Hematopoietic multipotent progenitor cell treated with erythropoietin and hydrocortisone succinate and interleukin-3 and kit ligand, for 4 days (in vitro differentiated cells): ENCODE measurements at regions not wholly inside any gene's neighbourhood (a gene's known extent, or its start where the extent isn't known, plus 50 kb on each side); places are given as distances from the start of the nearest gene placed in this dataset.
"Not testable (repeated sequence)": the region's sequence is repeated elsewhere in the genome, so short reads cannot be mapped to it uniquely, and the experiment has no call there.

ENCODE experiments used
- DNase-seq: peaks from one replicate; pipeline ENCODE4 v3.0.0-alpha.2; 2015

DNA sequence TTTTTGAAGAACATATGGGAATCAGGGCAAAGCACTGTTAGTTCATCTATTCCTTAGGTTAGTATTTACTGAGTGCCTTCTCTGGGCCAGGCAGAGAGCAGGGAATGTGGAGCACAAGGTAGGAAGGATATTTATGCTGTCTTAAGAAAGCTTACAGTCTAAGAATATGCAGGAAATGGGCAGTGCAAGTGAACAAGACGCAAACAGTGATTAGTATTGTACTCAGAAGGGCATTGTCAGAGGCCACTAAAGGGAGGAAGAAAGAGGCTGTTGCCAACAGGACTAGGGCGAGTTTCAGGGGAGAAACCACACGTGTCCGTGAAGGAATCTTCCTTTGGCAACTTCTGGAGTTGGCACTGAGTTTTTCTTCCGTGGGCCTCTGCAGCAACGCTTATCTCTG, 552.8 kb upstream of the COBL start:
- DNase-seq, result no peak

DNA sequence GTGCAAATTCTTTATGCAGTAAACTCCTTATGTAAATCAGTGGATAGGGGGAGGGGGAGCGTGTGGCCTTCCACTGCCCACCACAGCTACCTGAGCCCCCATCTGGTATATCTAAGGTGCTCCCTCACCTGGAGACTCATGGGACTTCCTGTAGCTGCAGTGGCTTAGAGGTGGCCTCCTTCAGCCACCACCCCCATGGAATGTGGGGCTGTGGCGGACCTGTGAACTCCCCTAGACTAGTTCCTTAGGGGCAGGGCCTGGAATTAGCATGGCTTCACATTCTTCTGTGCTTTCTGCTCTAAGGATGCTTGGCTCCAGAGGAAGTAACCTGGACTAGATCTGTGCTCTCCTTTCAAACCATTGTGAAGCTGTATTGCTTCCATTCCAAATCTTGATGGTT, 550.5 kb upstream of the COBL start:
- no peak for DNase-seq

DNA sequence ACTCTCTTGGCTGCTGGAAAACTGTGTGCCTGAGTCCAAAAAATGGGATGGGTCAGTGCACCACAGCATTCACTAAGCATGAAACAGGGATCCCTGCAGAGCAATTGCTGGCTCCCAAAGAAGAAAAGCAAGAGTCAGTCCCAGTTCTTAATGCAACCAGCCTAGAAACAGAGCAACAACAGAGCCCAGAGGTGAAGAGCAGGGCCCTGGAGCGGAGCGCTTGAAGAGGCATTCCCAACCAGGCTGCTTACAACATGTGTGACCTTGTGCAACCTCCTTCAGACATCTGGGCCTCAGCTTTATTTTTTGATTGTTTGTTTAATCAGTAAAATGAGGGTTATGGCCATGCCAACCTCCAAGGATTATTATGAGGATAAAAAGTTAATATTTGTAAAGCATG, 543.7 kb upstream of the COBL start:
- no peak for DNase-seq

DNA sequence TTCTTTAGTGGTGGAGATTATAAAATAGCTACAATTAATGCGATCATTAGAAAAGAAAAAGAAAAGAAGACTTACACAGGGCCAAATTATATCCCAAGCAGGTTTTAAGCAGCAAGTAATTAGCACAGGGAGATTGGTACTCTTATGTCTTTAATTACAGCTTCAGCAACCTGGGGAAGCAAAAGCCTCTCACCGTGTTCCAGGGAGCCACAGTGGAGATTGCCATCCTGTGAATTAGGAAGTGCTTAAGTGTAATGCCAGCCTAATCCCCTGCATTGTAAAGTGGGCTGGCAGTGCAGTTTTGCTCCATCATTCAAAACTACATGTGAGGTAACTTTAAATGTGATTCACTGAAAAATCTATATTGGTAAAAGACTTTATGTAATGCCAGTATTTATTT, 533.5 kb upstream of the COBL start:
- no peak for DNase-seq

DNA sequence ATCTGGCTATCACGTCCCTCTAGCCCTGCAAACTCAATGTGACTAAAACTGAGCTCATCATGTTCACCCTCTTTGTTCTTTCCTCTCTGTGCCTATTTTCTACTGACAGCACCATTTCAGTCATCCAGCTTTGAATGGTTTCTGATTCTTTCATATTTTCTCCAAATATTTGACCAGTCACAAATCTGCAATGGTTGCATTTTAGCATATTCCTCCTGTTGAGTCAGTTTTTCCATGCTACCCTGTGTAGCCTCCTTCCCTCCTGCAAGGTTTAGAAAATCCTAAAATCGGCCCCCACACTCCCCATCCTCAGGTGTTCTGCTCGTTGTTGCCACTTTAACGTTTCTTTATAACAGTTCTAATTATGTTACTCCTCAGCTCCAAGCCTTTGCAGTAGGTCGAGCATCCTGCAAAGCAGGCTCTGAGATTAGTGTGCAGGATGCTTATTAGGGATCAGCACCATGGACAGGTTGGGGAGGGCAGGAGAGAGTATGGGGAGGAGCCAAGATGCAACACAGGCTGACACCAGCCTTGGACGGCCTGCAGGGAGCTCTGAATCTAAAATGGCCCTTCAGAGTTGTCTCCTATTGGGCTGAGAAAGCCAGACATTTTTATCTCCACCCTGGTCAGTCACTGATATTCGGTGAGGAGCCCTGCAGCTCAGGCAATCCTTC, 531.0 kb upstream of the COBL start:
- no peak for DNase-seq

DNA sequence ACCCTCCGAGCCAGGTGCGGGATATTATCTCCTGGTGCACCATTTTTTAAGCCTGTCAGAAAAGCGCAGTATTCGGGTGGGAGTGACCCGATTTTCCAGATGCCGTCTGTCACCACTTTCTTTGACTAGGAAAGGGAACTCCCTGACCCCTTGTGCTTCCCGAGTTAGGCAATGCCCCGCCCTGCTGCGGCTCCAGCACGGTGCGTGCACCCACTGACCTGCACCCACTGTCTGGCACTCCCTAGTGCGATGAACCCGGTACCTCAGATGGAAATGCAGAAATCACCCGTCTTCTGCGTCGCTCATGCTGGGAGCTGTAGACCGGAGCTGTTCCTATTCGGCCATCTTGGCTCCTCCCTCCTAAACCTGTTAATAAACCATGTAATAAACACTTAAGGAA, 522.5 kb upstream of the COBL start:
- not testable (repeated sequence) for DNase-seq

DNA sequence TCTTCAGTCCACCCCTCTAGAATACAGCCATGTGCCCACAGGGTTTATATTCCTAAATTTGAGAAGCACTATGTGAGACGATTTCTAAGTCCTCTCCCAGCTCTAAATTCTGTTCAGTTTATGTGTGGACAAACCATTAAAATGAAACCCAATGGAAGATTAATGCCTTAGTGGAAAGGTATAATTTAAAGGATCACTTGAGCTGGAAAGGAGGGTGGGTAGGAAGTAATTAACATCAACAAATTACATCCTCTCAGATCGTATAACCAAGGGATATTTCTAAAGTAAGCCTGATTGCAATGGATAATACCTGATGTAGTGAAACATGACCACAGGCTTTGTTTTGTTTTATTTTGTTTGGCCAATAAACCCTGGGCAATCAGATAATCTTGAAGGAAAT, 511.0 kb upstream of the COBL start:
- no peak for DNase-seq

DNA sequence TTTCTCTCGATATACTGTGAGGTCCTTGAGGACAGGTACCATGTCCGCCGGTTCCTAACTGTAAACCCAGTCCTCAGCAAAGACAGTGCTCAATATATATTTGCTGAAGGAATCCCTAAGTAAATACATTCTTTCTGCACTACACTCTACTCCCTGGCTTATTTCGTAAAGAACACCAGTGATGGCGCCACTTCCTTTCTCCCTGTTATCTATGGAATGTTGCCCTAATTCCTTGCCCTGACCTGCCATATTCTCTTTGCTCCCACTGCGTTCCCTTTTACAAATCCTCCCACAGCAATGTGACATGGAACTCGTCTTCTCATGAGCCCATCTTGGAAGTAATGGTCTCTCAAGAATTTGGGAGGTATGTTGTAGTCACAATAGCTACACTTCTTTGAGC, 507.4 kb upstream of the COBL start:
- DNase-seq, result no peak

DNA sequence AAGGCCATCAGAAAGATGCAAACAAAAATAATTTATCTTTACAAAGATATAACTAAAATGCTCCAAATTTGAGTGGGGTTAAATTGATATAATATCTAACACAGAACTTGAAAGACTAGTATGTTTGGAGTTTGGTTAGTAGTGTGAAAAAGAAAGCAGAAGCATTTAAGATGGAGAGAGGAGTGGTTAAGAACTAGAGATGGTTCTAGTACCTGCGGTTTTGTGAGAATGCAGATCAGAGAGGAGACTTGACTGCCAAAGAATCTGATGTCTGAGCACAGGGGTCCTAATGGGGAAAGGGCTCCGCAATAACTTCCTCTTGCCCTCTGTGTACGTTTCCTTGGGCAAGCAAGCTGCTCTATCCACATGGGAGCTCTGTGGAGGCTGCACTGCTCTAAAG, 506.8 kb upstream of the COBL start:
- DNase-seq, result no peak

DNA sequence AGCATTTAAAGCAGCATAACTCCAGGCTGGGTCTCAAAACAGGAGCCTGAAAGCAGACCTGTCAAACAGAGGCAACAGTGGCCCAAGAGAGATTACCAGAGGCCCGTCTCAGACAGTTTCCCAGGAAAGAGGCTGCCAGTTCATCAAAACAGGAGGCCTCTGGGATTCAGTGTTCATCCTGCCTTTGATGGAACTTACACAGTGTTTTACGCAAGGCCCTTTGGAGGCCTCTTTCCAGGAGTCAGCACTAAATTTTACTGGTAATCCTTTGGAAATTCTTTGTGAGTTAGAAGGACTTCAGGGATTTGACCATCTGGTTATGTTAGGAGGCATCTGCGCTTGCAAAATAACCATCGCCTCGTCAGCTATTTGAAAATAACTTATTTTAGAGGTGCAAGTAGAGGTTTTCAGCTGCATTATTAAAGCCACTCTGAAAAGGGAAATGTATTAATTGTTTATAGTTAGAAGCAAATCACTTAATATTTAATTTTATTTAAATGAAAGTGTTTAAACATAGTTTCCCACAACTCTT, 501.2 kb upstream of the COBL start:
- DNase-seq, result no peak

DNA sequence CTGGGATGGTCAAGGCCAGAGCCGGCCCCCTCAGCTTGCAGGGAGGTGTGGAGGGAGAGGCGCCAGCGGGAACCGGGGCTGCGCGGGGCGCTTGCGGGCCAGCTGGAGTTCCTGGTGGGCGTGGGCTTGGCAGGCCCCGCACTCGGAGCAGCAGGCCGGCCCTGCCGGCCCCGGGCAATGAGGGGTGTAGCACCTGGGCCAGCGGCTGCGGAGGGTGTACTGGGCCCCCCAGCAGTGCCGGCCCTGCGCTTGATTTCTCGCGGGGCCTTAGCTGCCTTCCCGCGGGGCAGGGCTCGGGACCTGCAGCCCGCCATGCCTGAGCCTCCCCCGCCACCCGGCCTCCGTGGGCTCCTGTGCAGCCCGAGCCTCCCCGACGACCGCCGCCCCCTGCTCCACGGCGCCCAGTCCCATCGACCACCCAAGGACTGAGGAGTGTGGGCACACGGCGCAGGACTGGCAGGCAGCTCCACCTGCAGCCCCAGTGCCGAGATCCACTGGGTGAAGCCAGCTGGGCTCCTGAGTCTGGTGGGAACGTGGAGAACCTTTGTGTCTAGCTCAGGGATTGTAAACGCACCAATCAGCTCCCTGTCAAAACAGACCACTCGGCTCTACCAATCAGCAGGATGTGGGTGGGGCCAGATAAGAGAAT, 489.3 kb upstream of the COBL start:
- DNase-seq, result not testable (repeated sequence)

DNA sequence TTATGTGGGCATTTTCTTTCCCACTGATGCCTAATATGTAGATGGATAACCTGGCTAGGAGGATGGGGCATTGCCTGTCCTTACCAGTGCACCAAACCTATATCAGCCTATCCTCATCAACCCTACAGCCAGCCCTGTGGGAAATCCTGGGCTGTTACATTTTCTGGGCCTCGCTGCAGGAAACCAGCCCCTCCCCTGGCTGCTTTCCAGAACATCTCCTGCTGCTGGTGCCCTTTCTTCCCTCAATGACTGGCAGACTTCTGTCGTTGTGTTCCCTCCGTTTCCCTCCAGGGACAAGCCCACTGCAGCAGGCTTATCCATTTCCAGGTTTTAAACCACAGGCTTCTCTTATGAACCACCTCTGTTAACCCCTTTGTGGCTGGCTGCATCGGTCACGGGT, 486.1 kb upstream of the COBL start:
- DNase-seq, result no peak

DNA sequence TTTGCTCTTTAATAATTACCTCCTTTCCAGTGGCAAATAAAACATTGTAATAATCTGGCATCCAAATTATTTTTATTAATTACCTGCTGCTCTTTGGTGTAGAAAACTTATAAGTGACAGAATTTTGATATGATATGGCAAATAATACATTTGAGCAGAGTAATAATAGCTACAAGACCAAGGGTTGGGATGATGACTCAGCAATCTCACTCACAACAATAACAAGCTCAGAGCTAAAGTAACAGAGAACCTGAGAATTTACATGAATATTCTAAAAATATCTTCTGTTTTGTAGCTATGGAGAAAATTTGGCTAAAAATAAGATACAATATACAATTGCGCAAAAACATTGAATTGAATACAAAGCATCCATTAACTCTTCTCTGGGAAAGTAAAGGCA, 480.8 kb upstream of the COBL start:
- DNase-seq, result no peak

DNA sequence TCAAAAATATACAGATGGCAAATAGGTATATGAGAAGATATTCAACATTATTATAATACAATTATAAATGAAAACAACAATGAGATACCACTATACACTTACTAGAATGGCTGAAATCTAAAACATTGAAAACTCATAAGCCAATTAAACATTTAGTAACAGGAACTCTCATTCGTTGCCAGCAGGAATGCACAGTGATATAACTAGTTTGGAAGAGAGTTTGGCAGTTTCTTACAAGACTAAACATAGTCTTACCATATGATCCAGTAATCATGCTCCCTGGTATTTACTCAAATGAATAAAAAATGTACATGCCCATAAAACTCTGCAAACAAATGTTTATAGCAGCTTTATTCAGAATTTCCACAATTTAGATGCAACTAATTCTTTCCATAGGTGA, 476.2 kb upstream of the COBL start:
- no peak for DNase-seq

DNA sequence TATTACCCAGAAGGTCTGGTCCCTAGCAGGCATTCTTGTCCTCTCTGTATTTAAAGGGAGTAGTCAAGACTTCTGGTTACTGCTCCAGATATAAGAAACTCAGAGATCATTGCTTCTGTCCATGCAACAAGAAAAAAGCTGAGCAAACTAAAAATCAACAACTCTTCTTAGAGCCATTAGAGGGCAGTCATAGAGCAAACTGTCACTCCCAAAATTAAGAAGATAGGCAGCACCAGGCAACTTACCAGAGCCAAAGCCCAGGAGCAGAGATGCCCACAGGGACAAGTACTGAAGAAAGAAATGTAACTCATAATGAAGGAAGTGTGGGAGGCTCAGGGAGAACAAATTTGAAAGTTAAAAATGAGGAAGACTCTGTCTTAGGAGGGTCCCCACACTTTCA, 472.9 kb upstream of the COBL start:
- no peak for DNase-seq

DNA sequence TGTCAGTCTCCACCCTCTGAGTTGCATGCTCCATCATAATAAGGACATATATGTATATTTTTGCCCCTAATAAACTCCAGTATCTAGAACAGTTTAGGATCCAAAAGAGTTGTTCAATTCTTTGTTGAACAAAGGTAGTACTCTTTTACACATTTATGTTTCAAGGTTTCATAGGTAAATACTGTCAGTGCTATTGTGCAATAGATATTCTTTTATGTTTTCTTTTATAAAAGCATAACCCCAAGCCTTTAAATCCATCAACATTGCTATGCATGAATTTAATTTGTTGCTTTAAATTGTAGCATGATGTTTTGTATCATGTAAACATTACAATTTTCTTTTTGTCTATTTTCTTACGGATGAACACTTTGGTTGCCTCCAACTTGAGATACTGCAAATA, 469.7 kb upstream of the COBL start:
- no peak for DNase-seq

DNA sequence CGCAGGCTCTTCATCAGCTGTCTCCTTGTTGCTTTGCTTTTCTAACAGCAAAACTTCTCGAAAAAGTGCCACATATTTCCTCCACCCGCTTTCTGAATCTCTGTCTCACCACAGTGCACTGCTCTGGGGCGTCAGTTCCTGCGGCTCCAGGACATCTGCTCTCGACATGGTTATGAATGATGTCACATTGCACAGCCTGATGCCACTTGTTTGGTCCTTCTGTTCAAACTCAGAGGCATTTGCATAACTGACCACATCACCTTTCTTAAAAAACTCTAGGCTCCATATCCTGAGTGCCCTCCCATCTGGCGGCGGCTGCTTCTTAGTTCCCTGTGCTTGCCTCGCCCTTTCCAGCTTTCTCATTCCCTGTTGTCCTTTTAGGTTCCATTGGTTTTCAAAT, 469.3 kb upstream of the COBL start:
- no peak for DNase-seq

DNA sequence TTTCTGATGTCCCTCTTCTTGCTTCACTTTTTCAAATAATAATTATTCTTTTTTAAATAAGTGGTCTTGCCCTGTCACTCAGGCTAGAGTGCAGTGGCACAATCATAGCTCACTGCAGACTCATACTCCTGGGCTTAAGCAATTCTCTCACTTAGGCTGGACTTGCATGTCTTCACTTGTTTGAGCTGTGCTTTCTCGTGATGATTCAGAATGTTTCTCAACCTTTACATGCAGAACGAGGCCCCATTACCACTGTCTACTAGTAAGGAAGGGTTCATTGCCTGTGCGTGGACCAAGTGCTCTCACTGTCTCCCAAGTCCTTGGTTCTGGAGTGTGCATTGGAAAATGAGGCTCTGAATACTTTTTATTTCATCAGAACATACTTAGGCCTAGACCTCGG, 468.6 kb upstream of the COBL start:
- DNase-seq, result no peak

DNA sequence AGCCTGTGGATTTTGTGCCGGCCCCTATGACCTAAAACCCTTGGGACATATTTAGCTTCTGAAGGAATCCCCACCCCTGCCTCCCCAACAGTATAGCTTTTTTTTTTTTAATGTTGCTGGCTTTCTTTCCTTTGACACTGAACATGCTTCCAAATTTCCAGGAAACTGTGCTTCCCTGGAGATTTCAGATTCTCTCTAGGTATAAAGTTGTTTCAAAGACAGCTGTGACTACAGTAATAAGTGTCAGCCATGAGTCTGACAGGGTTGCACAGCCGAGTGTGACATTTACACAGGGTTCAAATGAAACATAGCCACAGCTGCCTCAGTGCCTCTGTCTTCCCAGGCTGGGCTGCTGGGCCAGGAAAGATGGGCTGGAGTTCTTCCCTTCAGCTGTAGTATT, 466.6 kb upstream of the COBL start:
- no peak for DNase-seq

DNA sequence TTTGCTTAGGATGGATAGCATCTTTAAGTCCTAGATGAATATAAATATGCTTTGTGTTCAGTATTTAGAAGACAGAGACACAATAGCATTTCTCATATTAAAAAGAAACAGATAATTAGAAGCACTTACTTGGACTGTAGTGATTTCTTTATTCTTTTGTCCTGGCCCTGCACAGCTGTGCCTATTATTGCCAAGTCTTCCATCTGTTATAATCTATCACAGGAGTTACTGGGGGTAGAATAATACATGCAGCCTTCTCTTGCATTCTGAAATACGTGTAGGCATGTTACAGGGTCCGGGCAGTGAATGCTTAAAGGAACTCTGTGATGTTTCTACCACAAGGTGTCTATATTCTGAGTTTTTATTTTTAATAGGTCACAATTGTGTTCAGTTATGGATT, 461.5 kb upstream of the COBL start:
- no peak for DNase-seq

DNA sequence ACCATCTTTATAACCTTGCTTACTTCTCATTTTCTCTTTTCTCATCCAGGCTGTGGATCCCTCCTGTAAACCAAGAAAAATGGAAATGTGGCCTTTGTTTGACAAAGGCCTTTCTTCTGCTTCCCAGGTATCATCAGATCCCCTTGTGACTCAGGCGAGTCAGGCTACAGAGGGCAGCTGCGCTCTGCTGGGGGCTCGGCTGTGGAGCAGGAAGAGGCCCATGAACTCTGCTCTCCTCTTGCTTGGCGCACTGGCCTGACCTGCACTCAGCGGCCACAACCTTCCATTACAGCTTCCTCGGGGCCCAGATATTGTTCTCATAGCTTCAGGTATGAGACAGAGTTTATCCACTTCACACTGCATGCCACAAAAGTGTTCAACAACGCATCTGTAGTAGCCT, 457.6 kb upstream of the COBL start:
- no peak for DNase-seq

DNA sequence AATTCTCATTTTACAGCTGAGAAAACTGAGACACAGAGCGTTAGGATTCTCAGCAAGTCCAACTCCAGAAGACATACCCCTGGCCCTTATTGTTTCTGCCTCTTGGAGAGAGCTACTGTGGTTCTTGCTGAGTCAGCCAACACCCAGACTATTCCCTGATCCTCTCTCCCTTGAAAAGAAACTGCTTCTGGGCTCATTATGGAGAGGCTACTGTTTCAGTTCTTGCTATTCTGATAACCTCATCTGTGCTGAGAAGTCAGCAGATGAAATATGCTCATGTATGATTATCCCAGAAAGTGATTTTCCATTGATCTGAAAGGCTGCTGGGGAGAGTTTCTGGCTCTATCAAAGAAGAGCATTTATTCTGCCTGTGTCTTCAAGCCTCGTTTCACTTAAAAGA, 455.6 kb upstream of the COBL start:
- no peak for DNase-seq

DNA sequence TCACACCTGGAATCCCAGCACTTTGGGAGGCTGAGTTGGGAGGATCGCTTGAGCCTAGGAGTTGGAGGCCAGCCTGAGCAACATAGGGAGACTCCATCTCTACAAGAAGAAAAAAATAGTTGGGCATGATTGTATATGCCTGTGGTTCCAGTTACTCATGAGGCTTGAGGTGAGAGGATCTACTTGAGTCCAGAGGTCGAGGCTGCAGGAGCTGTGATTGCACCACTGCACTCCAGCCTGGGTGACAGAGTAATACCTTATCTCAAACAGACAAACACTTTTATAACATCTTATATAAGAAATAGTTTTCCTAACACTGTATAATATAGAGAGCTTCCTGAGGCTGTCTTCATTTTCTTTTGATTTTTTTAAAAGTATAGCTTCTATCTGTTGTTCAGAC, 448.4 kb upstream of the COBL start:
- DNase-seq, result no peak

DNA sequence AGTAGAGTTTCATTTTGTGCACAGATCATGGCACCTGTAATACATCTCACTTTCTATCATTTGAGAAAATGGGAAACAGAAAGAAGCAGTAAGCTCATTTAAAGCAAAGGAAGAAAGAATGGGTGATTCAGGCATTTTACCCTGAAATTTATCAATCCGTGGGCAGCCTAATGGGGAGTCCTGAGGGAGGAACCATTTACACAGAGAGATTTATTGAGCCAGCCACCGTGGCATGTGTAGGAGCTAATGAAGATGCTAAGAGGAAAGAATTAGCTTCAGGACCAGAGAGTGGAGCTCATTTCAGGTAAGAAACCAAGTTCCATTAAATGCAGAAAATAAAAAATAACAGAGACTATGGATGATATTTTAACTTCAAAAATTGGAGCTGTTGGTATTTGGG, 443.4 kb upstream of the COBL start:
- no peak for DNase-seq

DNA sequence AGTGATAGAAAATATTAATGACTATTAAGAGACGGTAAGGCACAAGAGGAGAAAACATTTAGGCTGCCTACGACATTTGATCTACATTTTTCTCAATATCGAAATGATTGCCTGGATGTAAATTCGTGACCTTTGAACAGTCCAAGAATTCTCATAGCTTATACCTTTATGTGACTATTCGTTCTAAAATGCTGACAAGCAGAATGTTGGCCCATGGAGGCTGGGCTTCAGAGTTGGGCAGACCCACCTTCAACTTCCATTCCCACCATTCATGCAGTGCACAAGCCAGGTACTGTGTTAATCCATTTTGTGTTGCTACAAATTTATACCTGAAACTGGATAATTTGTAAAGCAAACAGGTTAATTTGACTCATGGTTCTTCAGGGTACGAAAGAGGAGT, 441.4 kb upstream of the COBL start:
- DNase-seq, result no peak
